NCI-H748 (cell line): ENCODE measurements at regions not wholly inside any gene's neighbourhood (a gene's known extent, or its start where the extent isn't known, plus 50 kb on each side); places are given as distances from the start of the nearest gene placed in this dataset.

Experiments used
- DNase-seq: peaks from one replicate; lab custom pipeline; 2025; ENCODE audit not compliant: unreplicated experiment; lab: John Stamatoyannopoulos, UW

DNA sequence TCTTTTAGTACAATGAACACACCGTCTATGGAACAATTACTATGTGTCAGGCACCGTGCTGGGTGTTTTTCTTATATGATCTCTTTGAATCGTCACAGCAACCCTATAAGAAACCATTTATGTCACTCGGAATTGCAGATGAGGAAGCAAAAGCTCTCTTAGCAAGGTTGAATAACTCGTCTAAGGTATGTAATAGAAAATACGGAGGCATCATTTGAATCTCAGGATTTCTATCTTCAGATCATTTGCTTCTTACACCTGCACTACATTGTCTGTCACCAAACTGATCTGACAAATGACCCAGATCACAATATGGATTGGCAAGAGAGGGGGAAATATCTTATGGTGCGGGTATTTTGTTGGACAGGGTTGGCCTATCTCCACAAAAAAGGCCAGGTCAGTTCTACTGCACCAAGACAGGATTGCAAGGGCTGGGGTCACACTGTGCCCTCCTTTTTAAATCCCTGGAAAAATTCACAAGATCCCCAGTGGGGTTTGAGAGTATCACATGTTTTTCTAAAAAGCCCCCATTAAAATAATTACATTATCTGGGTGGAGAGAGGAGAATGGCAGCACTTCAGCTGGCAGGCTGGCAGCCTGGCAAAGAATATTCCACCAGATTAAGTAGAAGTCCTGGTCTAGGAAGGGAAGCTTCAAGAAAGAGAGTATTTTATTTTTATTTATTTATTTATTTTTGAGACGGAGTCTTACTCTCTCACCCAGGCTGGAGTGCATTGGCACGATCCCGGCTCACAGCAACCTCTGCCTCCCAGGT lies 110.7 kb upstream of the CLMP start:
- DNase-seq: no peak

DNA sequence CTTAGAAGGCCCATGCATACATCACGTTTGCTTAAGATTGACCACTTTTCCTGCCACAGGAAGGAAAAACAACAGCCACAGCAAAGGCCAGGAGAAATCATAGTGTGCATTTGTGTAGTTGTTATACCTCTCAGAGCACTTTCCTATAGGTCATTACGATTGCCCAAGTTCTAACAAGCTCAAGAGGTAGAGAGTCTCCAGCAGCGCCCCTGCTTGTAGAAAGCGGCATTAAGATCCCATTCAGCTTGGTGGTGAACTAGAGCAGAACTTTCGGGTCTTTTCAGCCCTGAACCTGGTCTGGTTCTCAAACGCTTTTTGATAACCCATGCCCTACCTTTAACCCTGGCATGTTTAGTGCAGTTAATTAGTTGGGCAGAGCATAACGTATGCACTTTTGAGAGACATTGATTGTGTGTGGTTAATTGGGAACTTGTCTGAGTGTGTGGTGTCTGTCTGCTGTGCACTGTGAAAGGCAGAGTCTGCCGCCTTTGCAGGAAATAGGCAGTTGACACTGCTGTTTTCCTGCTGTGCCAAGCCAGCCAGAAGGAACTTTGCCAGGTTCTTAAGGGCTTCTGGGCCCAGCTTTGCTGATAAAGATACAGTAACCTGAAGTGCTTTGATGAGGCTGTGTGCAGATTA lies 109.9 kb upstream of the CLMP start:
- no peak for DNase-seq

DNA sequence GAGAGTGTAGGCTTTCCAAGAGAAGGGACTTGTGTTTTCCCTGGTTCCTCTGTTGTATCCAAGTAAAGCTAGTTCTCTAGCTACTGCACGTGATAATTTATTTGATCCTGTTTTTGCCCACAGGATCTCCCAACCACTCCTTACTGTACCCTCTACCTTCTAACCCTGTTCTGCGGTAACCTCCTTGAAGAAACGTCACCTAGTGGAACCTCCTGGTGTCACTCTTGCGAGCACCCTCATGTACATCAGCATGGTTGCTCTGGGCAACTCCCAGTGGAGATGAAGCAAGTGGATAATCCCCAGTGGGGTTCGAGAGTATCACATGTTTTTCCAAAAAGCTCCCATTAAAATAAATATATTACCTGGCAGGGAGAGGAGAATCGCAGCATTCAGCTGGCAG lies 108.9 kb upstream of the CLMP start:
- DNase-seq: no peak

DNA sequence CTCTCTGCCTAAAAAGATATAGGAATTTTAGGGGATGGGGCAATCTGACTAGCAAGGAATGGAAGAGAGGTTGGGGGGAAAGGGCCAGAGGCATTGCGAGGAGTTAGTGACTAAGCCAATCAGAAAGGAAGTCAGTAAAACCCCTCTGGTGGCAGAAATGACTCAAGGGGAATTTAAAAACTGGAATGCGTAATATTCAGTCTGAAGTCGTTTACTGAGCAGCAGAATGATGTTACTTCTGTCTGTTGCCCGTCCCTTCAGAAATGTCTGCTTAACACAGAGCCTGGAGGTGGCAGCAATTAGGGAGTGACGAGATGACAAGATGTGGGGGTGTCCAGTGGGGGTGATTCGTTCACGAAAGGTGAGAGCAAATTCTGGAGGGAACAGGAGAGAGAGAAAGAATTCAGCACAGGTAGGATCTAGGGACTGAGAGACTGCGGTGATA lies 107.7 kb upstream of the CLMP start:
- no peak for DNase-seq

DNA sequence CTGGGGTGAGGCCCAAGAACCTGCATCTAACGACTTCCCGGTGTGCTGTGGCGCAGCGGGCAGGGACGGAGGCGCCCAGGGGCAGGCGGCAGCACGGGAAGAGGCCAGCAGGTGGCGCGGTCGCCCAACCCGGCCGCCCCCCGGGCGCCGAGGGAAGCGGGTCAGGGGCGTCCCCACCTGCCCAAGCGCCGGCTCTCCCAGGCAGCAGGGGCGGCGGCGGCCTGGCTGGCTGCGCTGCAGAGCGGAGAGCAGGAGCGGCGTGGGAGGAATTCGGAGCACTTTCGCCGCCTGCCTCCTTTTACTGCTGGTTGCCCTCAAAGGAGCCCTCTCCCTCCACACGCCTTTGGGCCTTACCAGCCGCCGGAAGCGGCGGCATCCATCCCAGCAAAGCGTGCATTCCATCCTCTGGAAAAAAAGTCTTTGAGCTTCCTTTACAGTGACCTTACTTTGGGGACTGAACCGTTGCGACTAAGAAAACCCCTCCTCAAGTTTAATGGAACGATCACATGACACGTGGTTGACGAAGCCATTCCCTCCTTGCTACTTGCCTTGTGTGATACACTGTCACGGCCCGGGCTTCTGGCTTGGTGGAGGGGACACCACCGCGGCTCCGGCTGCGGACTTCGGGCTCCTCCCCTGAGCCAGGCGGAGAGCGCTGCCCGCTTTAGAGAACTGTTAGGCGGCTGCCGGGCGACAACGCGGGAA lies 106.8 kb upstream of the CLMP start:
- peak; percentile 67 for DNase-seq

DNA sequence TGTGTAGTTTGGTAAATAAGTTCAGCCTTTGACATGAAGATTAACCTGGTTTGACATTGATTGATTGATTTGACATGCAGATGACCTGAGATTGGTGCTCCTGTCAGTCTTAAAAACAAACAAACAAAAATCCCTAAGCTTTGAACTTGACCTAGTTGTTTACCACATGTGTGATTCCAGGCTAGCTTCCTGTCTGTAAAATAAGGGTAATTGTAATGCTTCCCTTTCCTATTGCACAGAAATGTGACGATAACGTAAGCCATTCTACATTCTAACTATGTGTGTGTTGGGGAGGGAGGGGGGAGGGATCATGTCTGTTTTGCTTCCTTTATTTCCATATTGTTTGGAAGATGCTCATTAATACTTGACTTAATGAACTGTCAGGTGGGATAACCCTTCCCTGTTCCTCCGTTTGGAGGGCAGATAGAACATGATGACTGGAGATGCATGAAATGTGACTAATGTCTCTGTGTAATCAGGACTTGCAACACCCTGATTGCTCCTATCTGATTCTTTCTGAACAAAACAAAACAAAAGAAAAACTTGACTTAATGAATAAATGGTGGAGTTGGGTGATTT lies 106.1 kb upstream of the CLMP start:
- DNase-seq: peak; percentile 36

DNA sequence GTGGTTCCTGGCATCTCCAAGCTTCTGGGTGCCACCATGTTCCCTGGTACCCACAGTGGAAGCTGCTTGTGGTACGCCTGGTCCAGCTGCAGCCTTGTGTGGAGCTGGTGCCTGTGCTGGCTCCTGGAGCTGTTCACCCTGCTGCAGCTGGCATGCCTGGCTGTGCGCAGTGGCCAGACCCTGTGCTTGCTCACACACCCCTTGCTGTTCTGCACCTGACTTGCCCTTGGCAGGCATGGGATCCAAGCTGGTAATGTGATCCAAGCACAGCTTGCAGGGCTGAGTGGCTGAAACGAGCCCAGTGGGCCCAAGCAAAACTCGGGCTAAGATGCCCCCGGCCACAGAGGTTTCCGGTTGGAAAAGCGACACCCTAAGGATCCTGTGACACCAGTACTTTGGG lies 104.7 kb upstream of the CLMP start:
- DNase-seq: no peak

DNA sequence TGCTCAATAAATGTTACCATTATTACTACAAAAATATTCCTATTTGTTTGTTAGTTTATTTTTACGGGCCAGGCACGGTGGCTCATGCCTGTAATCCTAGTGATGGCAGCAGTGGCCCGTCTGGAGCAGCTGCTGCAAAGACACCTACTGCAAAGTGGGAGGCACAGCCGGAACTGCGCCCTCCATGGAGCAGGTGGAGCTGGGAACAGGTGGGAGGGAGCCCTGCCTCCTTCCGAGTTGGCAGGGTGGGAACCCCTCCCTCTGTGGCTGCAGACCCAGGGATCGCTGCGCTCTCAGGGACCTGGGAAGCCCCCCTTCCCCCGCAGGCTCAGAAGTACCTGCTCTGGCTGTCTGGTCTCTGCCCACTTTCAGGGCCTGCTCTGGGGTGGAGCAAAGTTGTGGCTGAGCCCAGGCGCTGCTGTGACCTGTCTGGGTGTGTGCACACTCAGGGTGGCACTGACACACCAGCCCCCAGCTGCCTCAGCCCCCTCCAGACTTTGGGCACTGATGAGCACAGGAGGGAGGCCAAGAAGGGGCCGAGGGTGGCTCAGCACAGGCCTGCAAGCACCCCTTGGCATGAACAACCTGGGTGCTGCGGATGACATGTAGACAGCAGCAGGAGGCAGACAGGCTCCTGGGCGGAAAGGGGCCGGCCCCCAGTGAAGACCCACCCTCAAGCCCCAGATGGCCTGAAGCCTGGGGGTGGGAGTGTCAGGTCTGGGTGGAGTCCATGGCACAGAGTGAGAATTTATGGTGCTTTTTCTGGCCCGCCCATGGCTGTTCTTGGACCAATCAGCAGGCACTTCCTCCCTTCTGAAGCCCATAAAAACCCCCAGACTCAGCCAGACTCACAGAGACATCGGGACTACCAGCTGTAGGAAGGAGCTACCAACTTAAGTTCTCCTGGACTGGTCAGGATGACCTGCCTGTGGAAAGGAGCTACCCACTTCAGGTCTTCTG lies 103.7 kb upstream of the CLMP start:
- DNase-seq: no peak

DNA sequence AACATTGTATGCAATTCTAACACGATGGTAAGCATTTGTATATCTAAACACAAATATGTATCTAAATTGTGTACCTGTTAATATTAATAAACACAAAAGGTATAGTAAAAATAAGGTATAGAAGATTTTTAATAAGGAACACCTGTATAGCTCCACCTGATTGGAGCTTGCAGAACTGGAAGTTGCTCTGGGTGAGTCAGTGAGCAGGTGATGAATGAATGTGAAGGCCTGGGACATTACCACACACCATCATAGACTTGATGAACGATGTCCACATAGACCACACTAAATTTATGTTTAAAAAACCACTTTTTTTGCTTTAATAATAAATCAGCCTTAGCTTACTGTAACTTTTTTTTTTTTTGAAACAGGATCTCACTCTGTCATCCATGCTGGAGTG lies 97.6 kb upstream of the CLMP start:
- no peak for DNase-seq

DNA sequence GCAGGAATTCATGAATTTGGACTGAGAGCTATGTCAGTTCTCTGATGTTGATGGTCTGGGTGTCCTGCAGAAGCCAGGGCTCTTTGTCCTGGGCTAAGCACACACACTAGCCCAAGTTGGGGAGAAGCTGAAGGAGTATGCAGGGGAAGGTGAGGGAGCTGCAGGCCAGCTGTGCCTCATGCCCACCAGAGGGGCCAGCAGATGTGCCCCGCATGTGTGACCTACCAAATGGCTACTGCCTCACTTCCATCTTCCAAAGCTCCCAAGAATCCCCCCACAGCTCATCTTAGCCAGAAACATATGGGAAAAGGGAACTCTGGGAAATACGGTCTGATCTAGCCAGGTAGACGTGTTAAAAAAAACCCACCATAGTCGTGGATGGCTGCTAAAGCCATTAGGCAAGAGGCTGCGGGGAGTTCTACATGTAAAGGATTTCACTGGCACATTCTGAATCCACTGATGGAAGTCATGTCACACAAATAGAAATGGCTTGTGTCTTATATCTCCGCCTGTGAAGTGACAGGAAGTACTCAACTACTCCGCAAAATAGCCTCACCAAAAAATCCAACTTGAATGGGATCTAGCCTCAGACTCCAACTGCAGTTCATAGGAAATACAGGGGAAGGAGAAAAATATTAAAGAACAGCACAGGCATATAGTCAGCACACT lies 96.3 kb upstream of the CLMP start:
- no peak for DNase-seq

DNA sequence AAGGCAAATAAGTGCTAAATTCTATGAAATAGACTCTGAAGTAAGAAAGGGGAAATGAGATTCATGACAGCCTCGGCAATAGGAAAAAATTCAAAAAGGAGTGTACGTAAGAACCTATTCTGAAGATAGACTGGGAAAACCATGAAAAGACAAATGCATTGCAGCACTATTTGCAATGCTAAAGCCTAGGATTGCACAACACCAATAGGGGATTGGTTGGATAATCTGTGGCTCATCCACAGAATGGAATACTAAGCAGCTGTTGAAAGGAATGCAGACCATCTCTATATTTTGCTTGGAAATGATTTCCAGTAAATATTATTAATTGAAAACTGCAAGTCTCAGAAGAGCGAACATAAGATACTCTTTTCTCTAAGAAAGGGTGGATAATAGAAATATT lies 91.7 kb upstream of the CLMP start:
- no peak for DNase-seq

DNA sequence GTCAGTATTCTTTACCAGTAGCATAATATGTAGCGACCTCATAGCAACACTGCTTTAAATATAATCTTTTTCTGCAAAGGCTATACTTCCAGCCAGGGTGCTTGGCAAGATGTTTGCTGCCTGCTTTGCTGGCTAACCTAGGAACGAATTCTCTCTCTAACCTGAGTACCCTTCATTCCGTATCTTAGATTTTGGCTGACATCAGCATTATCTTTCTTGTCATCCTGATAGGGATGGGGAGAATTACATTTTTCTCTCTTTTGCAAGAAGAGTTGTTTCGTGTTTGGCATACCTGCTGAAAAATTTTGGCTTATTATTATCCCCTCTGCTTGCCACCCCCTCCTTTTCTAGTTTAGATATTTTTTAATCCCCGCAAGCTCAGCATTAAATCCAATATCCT lies 91.2 kb upstream of the CLMP start:
- DNase-seq: no peak

DNA sequence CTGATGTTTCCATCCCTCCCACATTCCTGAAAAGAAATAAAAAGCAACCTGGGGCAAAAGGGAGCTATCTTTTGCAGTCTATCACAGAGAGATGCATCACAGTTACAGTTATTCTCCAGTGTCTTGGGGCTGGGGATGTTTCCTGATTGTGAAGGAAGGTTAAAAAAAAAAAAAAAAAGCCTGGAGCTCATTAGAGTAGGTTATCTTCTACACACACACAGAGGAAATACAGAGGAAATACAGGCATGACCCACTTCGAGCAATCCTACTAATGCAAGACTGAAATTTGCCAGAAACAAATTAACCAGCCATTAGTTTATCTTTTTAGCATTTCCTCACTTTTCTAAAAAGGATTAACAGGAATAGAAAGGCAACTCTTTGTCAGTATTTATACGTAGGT lies 89.4 kb upstream of the CLMP start:
- no peak for DNase-seq

DNA sequence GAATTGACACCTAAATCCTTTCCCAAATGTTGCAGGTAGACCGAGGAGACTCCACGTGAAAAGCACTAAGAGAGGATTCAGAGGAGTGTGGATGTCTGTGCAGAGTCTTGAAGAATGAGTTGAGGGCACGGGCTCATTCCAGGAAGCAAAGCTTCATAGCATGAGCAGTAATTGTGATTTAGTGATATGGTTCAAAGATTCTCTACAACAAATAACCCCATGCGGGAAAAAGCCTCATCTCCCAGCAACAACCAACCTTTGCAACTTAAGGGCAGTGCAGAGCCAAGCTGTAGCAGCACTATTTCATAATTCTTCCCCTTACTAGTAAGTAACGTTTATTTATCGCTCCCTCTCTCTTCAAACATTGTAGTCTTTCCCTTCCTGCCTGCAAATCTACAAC lies 87.5 kb upstream of the CLMP start:
- DNase-seq: no peak

DNA sequence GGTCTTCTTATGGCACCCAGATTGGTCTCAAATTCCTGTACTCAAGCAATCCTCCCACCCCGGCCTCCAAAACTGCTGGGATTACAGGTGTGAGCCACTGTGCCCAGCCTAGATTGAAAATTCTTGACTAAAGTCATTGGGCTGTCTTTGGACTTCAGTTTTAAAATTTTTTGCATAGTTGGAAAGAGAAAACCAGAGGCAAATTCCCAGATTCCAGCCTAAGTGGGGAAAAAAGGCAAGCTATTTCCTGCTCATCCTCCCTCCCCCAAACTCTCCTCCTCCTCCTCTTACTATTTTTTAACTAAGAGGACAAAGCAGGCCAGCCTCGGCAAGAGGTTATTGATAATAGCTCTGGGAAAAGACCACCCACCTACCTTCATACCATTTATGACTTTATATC lies 78.6 kb upstream of the CLMP start:
- DNase-seq: no peak

DNA sequence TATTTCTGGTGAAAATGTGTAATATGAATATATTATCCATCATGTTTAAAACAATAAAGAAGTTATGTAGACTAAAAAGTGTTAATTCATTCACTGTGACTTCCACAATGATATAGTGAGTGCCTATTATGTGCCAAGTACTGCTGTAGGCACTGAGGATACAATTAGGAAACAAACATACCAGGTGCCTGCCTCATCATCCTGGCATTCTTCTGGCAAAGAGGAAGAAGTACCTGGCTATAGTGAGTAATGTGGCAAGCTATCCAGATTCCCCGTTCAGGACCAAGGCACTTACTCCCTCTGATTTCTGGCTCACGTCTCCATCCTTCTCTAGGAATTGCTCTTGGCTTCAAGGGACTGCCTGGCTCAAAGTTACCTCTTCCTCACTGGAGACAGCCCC lies 77.5 kb upstream of the CLMP start:
- DNase-seq: no peak

DNA sequence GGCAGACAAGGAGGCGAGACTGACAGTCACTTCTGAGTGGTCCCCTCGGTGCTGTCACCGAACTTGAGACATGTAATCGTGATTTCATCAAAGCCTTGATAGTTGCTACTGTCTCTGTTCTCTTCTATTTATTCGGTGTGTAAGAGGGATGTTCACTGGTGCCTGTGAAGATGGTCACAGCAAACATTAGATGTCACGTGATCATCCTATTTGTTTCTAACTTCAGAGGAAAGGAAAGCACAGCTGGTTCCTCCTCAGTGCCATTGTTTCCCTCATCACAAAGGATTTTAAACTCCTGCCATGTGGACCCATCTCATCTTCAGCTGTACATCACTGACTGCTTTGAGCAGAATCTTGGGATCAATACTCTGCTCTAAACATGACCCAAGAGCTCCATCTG lies 73.1 kb upstream of the CLMP start:
- DNase-seq: peak; percentile 35

DNA sequence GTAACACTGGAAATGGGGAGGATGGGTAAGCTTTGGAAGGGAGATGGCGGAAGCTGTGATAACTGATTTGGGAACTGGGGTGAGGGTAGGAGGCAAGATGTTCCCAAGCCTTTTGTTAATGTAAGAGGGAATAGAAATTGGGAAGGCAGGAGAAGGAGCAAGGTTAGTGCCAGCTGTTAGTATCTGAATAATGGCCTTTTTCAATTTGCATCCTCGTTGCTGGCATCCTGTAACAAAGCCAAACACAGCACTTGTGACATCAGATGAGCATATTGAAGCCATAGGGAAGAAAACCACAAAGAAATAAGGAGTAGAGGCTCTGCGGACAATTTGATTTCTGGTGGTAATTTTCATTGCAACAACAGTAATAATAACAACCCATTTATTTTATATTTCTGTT lies 70.9 kb upstream of the CLMP start:
- DNase-seq: no peak

DNA sequence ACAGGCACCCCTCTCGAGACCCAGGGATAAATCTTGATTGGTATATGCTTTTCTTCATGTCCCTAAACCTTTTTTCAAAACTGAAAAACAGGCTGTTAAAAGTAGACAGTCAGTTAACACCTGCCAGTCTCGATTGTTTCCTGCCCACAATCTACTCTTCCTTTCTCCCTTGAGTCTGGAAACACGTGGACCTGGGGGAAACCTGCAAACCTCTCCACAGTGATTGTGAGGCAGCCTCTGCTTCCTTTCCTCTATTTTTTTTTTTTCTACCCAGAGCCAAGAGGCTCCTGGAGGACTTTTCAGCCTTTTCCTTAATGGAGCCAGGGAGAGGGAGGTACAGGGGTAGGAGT lies 69.4 kb upstream of the CLMP start:
- DNase-seq: no peak

DNA sequence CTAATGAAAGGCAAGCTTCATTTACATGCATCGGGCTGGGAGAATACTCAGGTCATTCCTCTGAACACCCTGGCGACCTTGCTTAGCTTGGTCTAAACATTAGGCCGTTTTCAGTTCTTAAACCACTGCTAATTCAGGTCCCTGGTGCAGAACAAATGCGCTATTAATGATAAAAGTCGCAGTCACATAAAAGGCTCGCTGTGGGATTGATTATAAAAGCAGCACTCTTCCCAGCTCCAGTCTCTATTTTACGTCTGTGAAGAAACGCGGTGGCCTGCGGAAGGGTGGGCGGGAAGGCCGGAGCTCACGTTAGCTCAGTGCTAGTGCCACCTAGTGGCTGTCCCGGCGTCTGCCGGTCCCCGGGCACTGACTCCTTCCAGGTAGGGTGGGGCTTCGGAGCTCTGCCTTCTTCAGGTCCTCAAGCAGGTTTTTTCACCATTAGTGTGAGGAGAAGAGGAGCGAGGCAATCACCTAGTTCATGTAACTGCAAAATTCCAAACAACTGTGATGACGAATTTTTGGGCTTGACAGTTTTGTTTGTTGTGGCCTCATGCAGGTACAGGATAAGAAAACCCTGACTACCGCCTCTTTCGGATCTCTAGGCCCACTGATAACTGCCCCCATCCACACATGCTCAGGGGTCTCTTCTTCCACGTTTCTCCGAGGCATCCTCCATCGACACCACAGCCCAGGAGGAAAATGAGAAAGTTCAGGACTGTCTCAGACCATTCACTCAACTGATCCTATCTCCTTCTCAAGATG lies 66.5 kb upstream of the CLMP start:
- peak; percentile 72 for DNase-seq
